HepG2 (cell line): ENCODE measurements at regions not wholly inside any gene's neighbourhood (a gene's known extent, or its start where the extent isn't known, plus 50 kb on each side); places are given as distances from the start of the nearest gene placed in this dataset.

ENCODE experiments used
- ATAD3A ChIP-seq: sonication (generic); formaldehyde crosslinking; IDR thresholded peaks from 2 replicates; pipeline ENCODE4 v1.4.0; 2020; ENCODE audit warnings: missing genetic modification reagents
- CBX2 ChIP-seq, 2 experiments: fragments of 200-600 bp in 1 of 2; sonication (generic); formaldehyde crosslinking in 1 of 2; IDR thresholded peaks; 2 replicates each; pipeline versions ENCODE4 v1.7.0 to v1.8.1; 2018 to 2022; ENCODE audit warnings: low read depth in 2 of 2, low read length in 1 of 2, mild to moderate bottlenecking in 1 of 2, missing genetic modification reagents in 1 of 2
- CEBPZ ChIP-seq: IDR thresholded peaks from 2 replicates; pipeline ENCODE4 v1.6.1; 2012; ENCODE audit warnings: low read length, improper control_type of control experiment
- MLLT10 ChIP-seq: sonication (generic); formaldehyde crosslinking; IDR thresholded peaks from 2 replicates; pipeline ENCODE4 v1.4.0; 2020; ENCODE audit warnings: missing genetic modification reagents
- NFRKB ChIP-seq: fragments of 450-650 bp; IDR thresholded peaks from 2 replicates; pipeline ENCODE4 v1.6.1; 2017
- NR2C2 ChIP-seq: sonication (generic); formaldehyde crosslinking; IDR thresholded peaks from 2 replicates; pipeline ENCODE4 v1.4.0; 2020; ENCODE audit warnings: missing genetic modification reagents, mild to moderate bottlenecking, moderate library complexity, borderline replicate concordance
- PAWR ChIP-seq: sonication (generic); formaldehyde crosslinking; IDR thresholded peaks from 2 replicates; pipeline ENCODE4 v1.4.0; 2020; ENCODE audit warnings: missing genetic modification reagents, mild to moderate bottlenecking, borderline replicate concordance
- RBAK ChIP-seq: sonication (generic); formaldehyde crosslinking; IDR thresholded peaks from 2 replicates; pipeline ENCODE4 v1.5.1; 2020; ENCODE audit warnings: mild to moderate bottlenecking, missing genetic modification reagents
- SMC3 ChIP-seq: IDR thresholded peaks from 2 replicates; pipeline ENCODE4 v1.6.1; 2011; ENCODE audit warnings: low read length, improper control_type of control experiment
- ZNF253 ChIP-seq: sonication (generic); formaldehyde crosslinking; IDR thresholded peaks from 2 replicates; pipeline ENCODE4 v1.8.0; 2022; ENCODE audit warnings: mild to moderate bottlenecking, missing genetic modification reagents, borderline replicate concordance
- ZNF280D ChIP-seq: sonication (generic); formaldehyde crosslinking; IDR thresholded peaks from 2 replicates; pipeline ENCODE4 v1.5.1; 2020; ENCODE audit warnings: mild to moderate bottlenecking, missing genetic modification reagents
- ZNF281 ChIP-seq: sonication (generic); formaldehyde crosslinking; IDR thresholded peaks from 2 replicates; pipeline ENCODE4 v1.4.0; 2020; ENCODE audit warnings: missing genetic modification reagents, borderline replicate concordance
- ZNF282 ChIP-seq: fragments of 450-650 bp; IDR thresholded peaks from 2 replicates; pipeline ENCODE4 v1.6.1; 2018; ENCODE audit not compliant: partially characterized antibody
- ZNF556 ChIP-seq: sonication (generic); formaldehyde crosslinking; IDR thresholded peaks from 2 replicates; pipeline ENCODE4 v1.4.0; 2020; ENCODE audit warnings: mild to moderate bottlenecking, missing genetic modification reagents, borderline replicate concordance
- ZNF569 ChIP-seq: sonication (generic); formaldehyde crosslinking; IDR thresholded peaks from 2 replicates; pipeline ENCODE4 v1.5.0; 2020; ENCODE audit warnings: mild to moderate bottlenecking, missing genetic modification reagents, moderate library complexity, borderline replicate concordance
- ZNF740 ChIP-seq: sonication (generic); formaldehyde crosslinking; IDR thresholded peaks from 2 replicates; pipeline ENCODE4 v1.4.0; 2020; ENCODE audit warnings: missing genetic modification reagents
- ZSCAN29 ChIP-seq: sonication (generic); formaldehyde crosslinking; conservative IDR thresholded peaks from 2 replicates; pipeline ENCODE4 v1.4.0; 2020; ENCODE audit warnings: mild to moderate bottlenecking, missing genetic modification reagents

GRCh38 chr10:112898540-112899390, 51.3 kb upstream of the TCF7L2 start (continued):
- no peak for TF ChIP-seq CBX2 (IDR thresholded peaks at IDR 0.05; ENCODE audit: low read depth, low read length)
- TF ChIP-seq CBX2 (CRISPR knock-in tag; IDR thresholded peaks at IDR 0.05; ENCODE audit: low read depth): no peak
- TF ChIP-seq ZNF253 (CRISPR knock-in tag): no peak
- no peak for TF ChIP-seq PAWR (CRISPR knock-in tag)
- no peak for TF ChIP-seq ZNF569 (CRISPR knock-in tag)
- no peak for TF ChIP-seq MLLT10 (CRISPR knock-in tag)
- TF ChIP-seq ATAD3A (CRISPR knock-in tag): no peak
- peak; percentile 34; the same call in 1 of the 2 replicates for TF ChIP-seq ZNF556
- TF ChIP-seq ZNF280D: peak; percentile 38; the same call in 1 of the 2 replicates
- no peak for TF ChIP-seq RBAK (CRISPR knock-in tag)
- TF ChIP-seq ZNF740 (CRISPR knock-in tag): 0 out of 2 replicates have a peak, but pooled peaks have one; percentile 19
- TF ChIP-seq SMC3: peak; percentile 6; the same call in 1 of the 2 replicates
- TF ChIP-seq CEBPZ: no peak
- TF ChIP-seq ZNF281 (CRISPR knock-in tag): peak; percentile 85
- no peak for TF ChIP-seq NFRKB
- TF ChIP-seq ZSCAN29 (CRISPR knock-in tag): peak; percentile 52; the same call in 1 of the 2 replicates
- TF ChIP-seq NR2C2 (CRISPR knock-in tag): no peak
- no peak for TF ChIP-seq ZNF282
